Hematopoietic multipotent progenitor cell treated with erythropoietin and hydrocortisone succinate and interleukin-3 and kit ligand, for 17 days (in vitro differentiated cells): ENCODE measurements at regions not wholly inside any gene's neighbourhood (a gene's known extent, or its start where the extent isn't known, plus 50 kb on each side); places are given as distances from the start of the nearest gene placed in this dataset.

Experiments
- DNase-seq: peaks from one replicate; pipeline ENCODE4 v3.0.0-alpha.2; 2015; ENCODE audit warnings: low spot score

GRCh38 chr16:86117235-86117634 lies 218.3 kb downstream of the IRF8 start:
- DNase-seq: no peak

- DNase-seq: no peak
Measured at GRCh38 chr16:86117756-86118155, 218.8 kb downstream of the IRF8 start.

GRCh38 chr16:86118467-86119307 lies 219.7 kb downstream of the IRF8 start:
- DNase-seq: no peak

GRCh38 chr16:86120201-86121192 lies 221.5 kb downstream of the IRF8 start:
- no peak for DNase-seq

- no peak for DNase-seq
Measured at GRCh38 chr16:86121374-86122010, 222.5 kb downstream of the IRF8 start.

- DNase-seq: no peak
Measured at GRCh38 chr16:86122681-86123342, 223.8 kb downstream of the IRF8 start.

- DNase-seq: no peak
Measured at GRCh38 chr16:86124321-86124720, 225.4 kb downstream of the IRF8 start.

GRCh38 chr16:86126891-86127290 lies 227.9 kb downstream of the IRF8 start:
- no peak for DNase-seq

GRCh38 chr16:86127366-86127765 lies 228.4 kb downstream of the IRF8 start:
- DNase-seq: no peak

- DNase-seq: no peak
Measured at GRCh38 chr16:86128246-86128645, 229.3 kb downstream of the IRF8 start.

GRCh38 chr16:86129541-86129940 lies 230.6 kb downstream of the IRF8 start:
- no peak for DNase-seq

GRCh38 chr16:86133377-86133776 lies 234.4 kb downstream of the IRF8 start:
- no peak for DNase-seq

- no peak for DNase-seq
Measured at GRCh38 chr16:86133847-86134375, 234.9 kb downstream of the IRF8 start.

GRCh38 chr16:86134802-86135461 lies 236.0 kb downstream of the IRF8 start:
- no peak for DNase-seq

GRCh38 chr16:86137359-86137758 lies 238.4 kb downstream of the IRF8 start:
- DNase-seq: no peak

- no peak for DNase-seq
Measured at GRCh38 chr16:86138121-86139085, 239.4 kb downstream of the IRF8 start.

GRCh38 chr16:86142801-86143236 lies 243.9 kb downstream of the IRF8 start:
- no peak for DNase-seq

- DNase-seq: no peak
Measured at GRCh38 chr16:86143666-86144065, 244.7 kb downstream of the IRF8 start.

- no peak for DNase-seq
Measured at GRCh38 chr16:86145669-86146068, 246.7 kb downstream of the IRF8 start.
